ENCODE measurements at regions not wholly inside any gene's neighbourhood (a gene's known extent, or its start where the extent isn't known, plus 50 kb on each side); places are given as distances from the start of the nearest gene placed in this dataset.
"Not testable (repeated sequence)": the region's sequence is repeated elsewhere in the genome, so short reads cannot be mapped to it uniquely, and the experiment has no call there.

- DNase-seq (ENCODE audit: low spot score): no peak
Measured at GRCh38 chrX:95218976-95219375, 1465.7 kb upstream of the DIAPH2 start.

GRCh38 chrX:95248386-95248785 is 1436.3 kb upstream of the DIAPH2 start:
- DNase-seq (ENCODE audit: low spot score): no peak
- ATAC-seq: no peak

More at GRCh38 chrX:95218976-95219375, 1465.7 kb upstream of the DIAPH2 start:
- ATAC-seq: no peak

GRCh38 chrX:95290455-95290854 is 1394.2 kb upstream of the DIAPH2 start:
- ATAC-seq (no peak), DNase-seq (ENCODE audit: low spot score) (no peak)

- ATAC-seq: no peak
- no peak for DNase-seq (ENCODE audit: low spot score)
Measured at GRCh38 chrX:95291561-95291960, 1393.1 kb upstream of the DIAPH2 start.

GRCh38 chrX:95318882-95319281 is 1365.8 kb upstream of the DIAPH2 start:
- DNase-seq (ENCODE audit: low spot score): no peak
- peak; percentile 46 for ATAC-seq

GRCh38 chrX:95325185-95325584 is 1359.5 kb upstream of the DIAPH2 start:
- DNase-seq (ENCODE audit: low spot score) (no peak), ATAC-seq (no peak)

GRCh38 chrX:95330292-95330691 is 1354.3 kb upstream of the DIAPH2 start:
- no peak for DNase-seq (ENCODE audit: low spot score)
- ATAC-seq: no peak

GRCh38 chrX:95332530-95332929 is 1352.1 kb upstream of the DIAPH2 start:
- ATAC-seq: no peak
- no peak for DNase-seq (ENCODE audit: low spot score)

- ATAC-seq (no peak), DNase-seq (ENCODE audit: low spot score) (no peak)
Measured at GRCh38 chrX:95346856-95347255, 1337.8 kb upstream of the DIAPH2 start.

- ATAC-seq: no peak
- no peak for DNase-seq (ENCODE audit: low spot score)
Measured at GRCh38 chrX:95350774-95351488, 1333.7 kb upstream of the DIAPH2 start.

GRCh38 chrX:95367286-95367685 is 1317.4 kb upstream of the DIAPH2 start:
- DNase-seq (ENCODE audit: low spot score) (no peak), ATAC-seq (no peak)

- no peak for DNase-seq (ENCODE audit: low spot score)
- ATAC-seq: no peak
Measured at GRCh38 chrX:95382799-95383198, 1301.8 kb upstream of the DIAPH2 start.

- no peak for DNase-seq (ENCODE audit: low spot score)
- no peak for ATAC-seq
Measured at GRCh38 chrX:95383778-95384177, 1300.9 kb upstream of the DIAPH2 start.

- DNase-seq (ENCODE audit: low spot score) (no peak), ATAC-seq (no peak)
Measured at GRCh38 chrX:95427389-95427788, 1257.3 kb upstream of the DIAPH2 start.

- DNase-seq (ENCODE audit: low spot score): no peak
- ATAC-seq: no peak
Measured at GRCh38 chrX:95435198-95435597, 1249.4 kb upstream of the DIAPH2 start.

- no peak for ATAC-seq
- DNase-seq (ENCODE audit: low spot score): no peak
Measured at GRCh38 chrX:95441836-95442235, 1242.8 kb upstream of the DIAPH2 start.

GRCh38 chrX:95484781-95485180 is 1199.9 kb upstream of the DIAPH2 start:
- no peak for DNase-seq (ENCODE audit: low spot score)
- no peak for ATAC-seq

GRCh38 chrX:95505721-95506120 is 1178.9 kb upstream of the DIAPH2 start:
- ATAC-seq: peak; percentile 36
- no peak for DNase-seq (ENCODE audit: low spot score)

- DNase-seq (ENCODE audit: low spot score) (no peak), ATAC-seq (no peak)
Measured at GRCh38 chrX:95509474-95509873, 1175.2 kb upstream of the DIAPH2 start.

- DNase-seq (ENCODE audit: low spot score); ATAC-seq: not testable (repeated sequence)
Measured at GRCh38 chrX:95524018-95524417, 1160.6 kb upstream of the DIAPH2 start.

- DNase-seq (ENCODE audit: low spot score) (no peak), ATAC-seq (no peak)
Measured at GRCh38 chrX:95536111-95536510, 1148.5 kb upstream of the DIAPH2 start.

- ATAC-seq (no peak), DNase-seq (ENCODE audit: low spot score) (no peak)
Measured at GRCh38 chrX:95536661-95537060, 1148.0 kb upstream of the DIAPH2 start.

- no peak for DNase-seq (ENCODE audit: low spot score)
- no peak for ATAC-seq
Measured at GRCh38 chrX:95539041-95539440, 1145.6 kb upstream of the DIAPH2 start.
